Activated naive CD8-positive, alpha-beta T cell treated with anti-CD3 and anti-CD28 coated beads, Interleukin-2, amount 10 ng/mL, durations not matched to agents 7 days and 5 days (primary cell): ENCODE measurements at regions not wholly inside any gene's neighbourhood (a gene's known extent, or its start where the extent isn't known, plus 50 kb on each side); places are given as distances from the start of the nearest gene placed in this dataset.

Experiments used
- ATAC-seq: fragments of 150-1000 bp; cut with Tn5 transposase; one replicate; pipeline ENCODE4 v1.10.0; 2021; ENCODE audit warnings: low read depth, moderate library complexity
- POLR2A ChIA-PET: fragments of 350-600 bp; sonication (Branson Sonifier 250); formaldehyde crosslinking; loops from one replicate; lab custom pipeline; 2021; ENCODE audit warnings: antibody characterized with exemption; lab: Charles Lee
- DNase-seq: peaks from one replicate; pipeline ENCODE4 v3.0.0; 2021
- H3K27ac Mint-ChIP-seq: one replicate; pipeline ENCODE4 v1.8.0; 2022; ENCODE audit warnings: mild to moderate bottlenecking, mixed read lengths
- H3K27me3 Mint-ChIP-seq: one replicate; pipeline ENCODE4 v1.8.0; 2022; ENCODE audit warnings: mild to moderate bottlenecking, moderate library complexity, mixed read lengths
- H3K36me3 Mint-ChIP-seq: one replicate; pipeline ENCODE4 v1.8.0; 2021; ENCODE audit warnings: mild to moderate bottlenecking, mixed read lengths
- H3K4me1 Mint-ChIP-seq: one replicate; pipeline ENCODE4 v1.8.0; 2021; ENCODE audit warnings: mixed read lengths
- H3K4me3 Mint-ChIP-seq: one replicate; pipeline ENCODE4 v1.8.0; 2022; ENCODE audit warnings: mild to moderate bottlenecking, moderate library complexity, mixed read lengths
- H3K9me3 Mint-ChIP-seq: one replicate; pipeline ENCODE4 v1.8.0; 2021; ENCODE audit warnings: mixed read lengths

DNA sequence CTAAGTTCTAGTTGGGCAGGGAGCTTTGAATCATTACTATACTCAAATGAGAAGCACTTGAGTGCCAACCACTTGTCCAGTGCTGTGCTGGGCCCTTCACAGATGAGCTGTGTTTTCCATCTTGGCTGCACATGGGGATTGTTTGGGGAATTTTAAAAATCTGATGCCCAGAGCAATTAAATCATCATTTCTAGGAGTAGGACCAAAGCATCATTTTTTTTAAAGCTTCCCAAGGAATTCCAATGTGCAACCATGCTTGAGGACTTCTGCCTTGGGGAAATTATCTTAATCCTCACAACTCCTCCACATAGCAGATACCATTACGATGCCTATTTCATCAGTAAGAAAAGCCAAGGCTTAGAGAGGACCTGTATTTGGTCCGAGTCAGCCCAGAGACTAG lies 131.4 kb downstream of the TMEM174 start:
- DNase-seq = no peak

DNA sequence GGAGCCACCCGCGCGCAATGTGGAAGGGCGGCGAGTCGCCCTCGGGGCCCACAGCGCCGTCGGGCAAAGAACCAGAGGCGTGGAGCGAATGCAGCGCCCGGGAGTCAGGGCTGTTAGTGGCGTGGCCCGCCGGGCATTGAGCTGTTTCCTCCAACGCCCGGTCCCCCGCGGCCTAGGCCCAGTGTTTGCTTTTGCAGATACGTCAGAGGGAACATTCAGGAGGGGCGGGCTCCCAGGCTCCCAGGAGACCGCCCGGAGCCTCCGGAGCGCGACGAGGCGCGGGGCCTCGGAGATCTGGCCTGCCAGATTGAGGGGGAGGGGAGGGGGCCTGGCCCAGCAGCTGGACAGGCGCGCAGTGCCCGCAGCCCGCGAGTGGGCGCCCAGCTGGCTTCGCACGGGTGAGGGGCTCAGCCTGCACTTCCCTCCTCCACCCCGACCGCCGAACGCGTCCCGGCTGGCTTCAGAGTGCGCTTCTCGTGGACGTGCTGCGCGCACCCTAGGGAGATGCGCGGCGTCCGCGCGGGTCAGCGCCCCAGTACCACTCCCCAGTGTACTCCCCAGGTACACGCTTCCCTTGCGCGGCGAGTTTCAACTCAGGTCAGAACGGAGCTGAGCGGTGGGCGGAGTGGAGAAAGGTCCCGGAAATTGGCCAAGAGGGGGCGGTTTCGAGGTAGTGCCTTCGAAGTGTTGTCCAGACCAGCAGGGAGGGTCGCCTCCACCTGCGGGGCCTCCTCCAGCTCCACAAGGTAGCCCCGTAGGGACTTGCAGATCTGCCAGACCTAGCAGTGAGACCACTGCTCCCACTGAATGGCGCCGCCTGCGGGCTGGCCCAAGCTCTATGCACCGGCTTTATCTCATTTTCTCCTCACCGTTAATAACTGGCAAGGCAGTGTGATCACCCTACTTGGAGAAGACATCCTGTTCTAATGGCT lies 130.4 kb downstream of the TMEM174 start:
- H3K36me3 Mint-ChIP-seq = peaks cover 8% of the 10 kb centered on the region
- POLR2A ChIA-PET = no interaction called here
- peaks cover 5% of the 10 kb centered on the region for H3K9me3 Mint-ChIP-seq
- peaks cover 86% of the 10 kb centered on the region for H3K27me3 Mint-ChIP-seq
- peaks cover 15% of the 10 kb centered on the region for H3K4me1 Mint-ChIP-seq
- ATAC-seq (no peak), DNase-seq (no peak)
- H3K27ac Mint-ChIP-seq = no peak overlapping the region
- no peak overlapping the region for H3K4me3 Mint-ChIP-seq

More for the DNA sequence above, 131.4 kb downstream of the TMEM174 start:
- H3K27me3 Mint-ChIP-seq = peaks cover 85% of the 10 kb centered on the region
- H3K27ac Mint-ChIP-seq = no peak overlapping the region
- peaks cover 5% of the 10 kb centered on the region for H3K9me3 Mint-ChIP-seq
- H3K36me3 Mint-ChIP-seq = peaks cover 7% of the 10 kb centered on the region
- peaks cover 9% of the 10 kb centered on the region for H3K4me1 Mint-ChIP-seq
- ATAC-seq = no peak
- POLR2A ChIA-PET = no interaction called here
- no peak overlapping the region for H3K4me3 Mint-ChIP-seq

DNA sequence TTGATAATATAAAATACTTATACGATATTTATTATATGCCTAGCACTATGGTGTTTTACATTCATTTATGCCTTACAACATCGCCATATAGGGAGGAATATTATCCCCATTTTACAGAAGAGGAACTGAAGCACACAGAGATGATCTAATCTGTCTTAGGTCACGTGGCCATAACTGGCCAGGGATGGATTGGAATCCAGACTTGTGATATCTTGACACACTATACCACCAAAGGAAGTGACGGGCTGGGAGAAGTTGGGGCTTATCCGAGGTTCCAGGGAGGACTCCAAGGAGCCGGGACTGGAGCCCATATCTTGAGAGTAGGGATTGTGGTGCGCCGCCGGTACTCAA lies 129.8 kb downstream of the TMEM174 start:
- peaks cover 5% of the 10 kb centered on the region for H3K9me3 Mint-ChIP-seq
- H3K27me3 Mint-ChIP-seq = peaks cover 85% of the 10 kb centered on the region
- H3K4me3 Mint-ChIP-seq = peak overlapping the region; percentile 30
- H3K27ac Mint-ChIP-seq = peak overlapping the region; percentile 82
- POLR2A ChIA-PET = no interaction called here
- no peak for DNase-seq
- peaks cover 8% of the 10 kb centered on the region for H3K36me3 Mint-ChIP-seq
- no peak for ATAC-seq
- H3K4me1 Mint-ChIP-seq = peaks cover 15% of the 10 kb centered on the region

DNA sequence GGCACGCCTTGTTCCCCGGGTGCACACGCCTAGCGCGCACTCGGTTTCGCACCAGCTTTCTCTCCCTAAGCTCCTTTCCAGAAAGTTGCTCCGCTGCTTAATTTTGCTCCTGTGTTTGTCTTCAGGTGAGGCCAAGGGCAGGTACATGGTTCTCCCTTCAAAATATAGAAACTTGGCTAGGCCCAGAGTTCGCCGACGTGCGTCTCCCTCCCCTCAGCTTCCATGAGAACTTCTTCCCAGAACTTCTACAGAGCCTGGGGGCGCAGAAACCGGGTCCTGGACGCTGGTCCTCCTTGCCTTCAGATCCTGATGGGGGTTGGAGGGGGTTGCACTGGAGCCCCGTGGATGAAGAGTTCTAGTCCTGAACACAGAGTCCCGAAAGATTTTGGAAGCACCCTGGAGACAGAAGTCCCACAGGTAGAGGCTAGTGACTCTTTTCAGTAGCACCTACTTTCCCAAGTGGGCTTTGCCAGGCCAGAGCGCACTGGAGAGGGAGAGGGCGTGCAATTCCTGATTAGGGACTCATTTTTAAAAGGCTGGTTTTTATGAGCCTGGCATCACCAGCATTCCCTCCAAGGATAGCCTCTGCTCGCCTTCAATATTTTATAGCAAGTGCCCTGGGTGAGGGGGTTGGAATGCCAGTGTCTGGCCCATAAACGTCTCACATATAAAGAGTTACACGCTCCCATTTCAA lies 128.4 kb downstream of the TMEM174 start:
- POLR2A ChIA-PET = no interaction called here
- DNase-seq (no peak), ATAC-seq (no peak)
- H3K36me3 Mint-ChIP-seq = peaks cover 8% of the 10 kb centered on the region
- no peak overlapping the region for H3K4me3 Mint-ChIP-seq
- H3K4me1 Mint-ChIP-seq = peaks cover 13% of the 10 kb centered on the region
- no peak overlapping the region for H3K27ac Mint-ChIP-seq
- H3K27me3 Mint-ChIP-seq = peaks cover 89% of the 10 kb centered on the region
- H3K9me3 Mint-ChIP-seq = peaks cover 5% of the 10 kb centered on the region

DNA sequence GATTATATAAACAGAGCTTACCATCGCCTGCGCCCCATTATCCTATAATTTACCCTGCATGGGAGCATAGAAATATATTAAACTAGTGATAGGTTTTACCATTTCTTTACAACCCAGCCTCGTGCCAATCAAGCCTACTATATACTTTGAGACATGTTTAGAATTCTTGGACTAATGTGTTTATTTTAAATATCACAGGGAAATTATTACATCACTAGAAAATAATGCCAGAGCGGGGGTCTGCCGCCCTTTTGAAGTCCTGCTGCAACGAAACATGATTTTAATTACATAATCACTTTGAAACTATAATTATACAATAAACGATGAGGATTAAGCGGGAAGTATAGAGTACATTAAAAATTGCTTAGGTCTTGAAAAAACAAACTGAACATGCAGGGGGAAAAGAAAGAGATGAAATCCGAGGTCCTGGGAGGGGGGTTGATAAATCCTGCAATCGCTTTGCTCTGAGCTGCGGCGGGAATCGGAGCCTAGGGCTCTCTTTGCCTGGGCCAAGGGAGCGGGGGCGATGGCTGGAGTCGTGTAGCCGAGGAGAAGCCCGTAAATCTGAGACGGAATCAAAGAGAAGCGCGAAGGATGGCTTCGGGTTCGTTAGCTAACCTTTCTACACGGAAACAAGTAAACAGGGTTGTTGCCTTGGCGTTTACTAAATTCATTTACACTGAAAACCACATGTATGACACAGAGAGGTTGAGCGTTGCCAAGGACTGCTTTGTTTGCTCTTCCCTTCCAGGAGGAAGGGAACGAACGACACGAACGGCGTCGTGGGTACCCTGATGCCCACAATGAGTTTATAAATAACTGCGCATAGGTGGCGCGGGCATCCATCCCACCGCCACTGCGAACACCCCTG lies 127.6 kb downstream of the TMEM174 start:
- Mint-ChIP-seq H3K27ac (peak overlapping the region; percentile 15), H3K36me3 (peaks cover 8% of the 10 kb centered on the region), H3K27me3 (peaks cover 89% of the 10 kb centered on the region), H3K4me1 (peaks cover 13% of the 10 kb centered on the region), H3K4me3 (no peak overlapping the region), H3K9me3 (peaks cover 5% of the 10 kb centered on the region)
- POLR2A ChIA-PET = no interaction called here
- DNase-seq = no peak
- ATAC-seq = no peak

DNA sequence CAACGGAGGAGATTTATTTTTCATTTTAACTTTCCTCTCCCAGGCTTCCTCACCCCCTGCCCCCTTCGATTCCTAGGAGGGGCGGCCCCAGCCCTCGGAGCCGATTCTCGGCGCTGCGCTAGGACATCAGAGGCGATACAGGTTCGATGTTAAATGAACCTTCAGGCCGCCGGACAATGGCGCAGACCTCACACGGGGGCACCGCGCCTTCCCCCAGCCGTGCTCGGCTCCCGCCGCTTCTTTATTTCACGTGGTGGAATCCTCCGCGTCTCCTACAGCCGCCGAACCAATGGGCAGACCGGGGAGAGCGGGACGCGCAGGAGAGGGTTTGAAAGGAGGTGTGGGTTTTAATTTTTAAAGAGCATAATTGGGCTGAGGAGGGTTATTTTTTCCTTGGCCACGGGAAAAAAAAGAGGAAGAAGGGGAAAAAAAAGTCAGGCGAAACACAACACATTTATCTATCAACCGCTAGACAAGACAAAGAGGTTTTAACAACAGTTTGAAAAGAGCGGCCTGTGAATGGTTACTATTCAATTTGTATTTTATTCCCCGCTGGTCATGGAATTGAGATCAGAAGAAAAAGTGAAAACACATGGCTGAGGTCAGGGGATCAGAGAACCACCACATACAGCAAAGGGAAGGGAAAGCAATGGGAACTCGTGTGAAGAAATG lies 126.8 kb downstream of the TMEM174 start:
- DNase-seq (no peak), ATAC-seq (no peak)
- Mint-ChIP-seq H3K9me3 (peaks cover 5% of the 10 kb centered on the region), H3K4me1 (peaks cover 13% of the 10 kb centered on the region), H3K4me3 (peak overlapping the region; percentile 9), H3K27ac (peak overlapping the region; percentile 50), H3K36me3 (peaks cover 8% of the 10 kb centered on the region), H3K27me3 (peaks cover 89% of the 10 kb centered on the region)
- POLR2A ChIA-PET = no interaction called here

DNA sequence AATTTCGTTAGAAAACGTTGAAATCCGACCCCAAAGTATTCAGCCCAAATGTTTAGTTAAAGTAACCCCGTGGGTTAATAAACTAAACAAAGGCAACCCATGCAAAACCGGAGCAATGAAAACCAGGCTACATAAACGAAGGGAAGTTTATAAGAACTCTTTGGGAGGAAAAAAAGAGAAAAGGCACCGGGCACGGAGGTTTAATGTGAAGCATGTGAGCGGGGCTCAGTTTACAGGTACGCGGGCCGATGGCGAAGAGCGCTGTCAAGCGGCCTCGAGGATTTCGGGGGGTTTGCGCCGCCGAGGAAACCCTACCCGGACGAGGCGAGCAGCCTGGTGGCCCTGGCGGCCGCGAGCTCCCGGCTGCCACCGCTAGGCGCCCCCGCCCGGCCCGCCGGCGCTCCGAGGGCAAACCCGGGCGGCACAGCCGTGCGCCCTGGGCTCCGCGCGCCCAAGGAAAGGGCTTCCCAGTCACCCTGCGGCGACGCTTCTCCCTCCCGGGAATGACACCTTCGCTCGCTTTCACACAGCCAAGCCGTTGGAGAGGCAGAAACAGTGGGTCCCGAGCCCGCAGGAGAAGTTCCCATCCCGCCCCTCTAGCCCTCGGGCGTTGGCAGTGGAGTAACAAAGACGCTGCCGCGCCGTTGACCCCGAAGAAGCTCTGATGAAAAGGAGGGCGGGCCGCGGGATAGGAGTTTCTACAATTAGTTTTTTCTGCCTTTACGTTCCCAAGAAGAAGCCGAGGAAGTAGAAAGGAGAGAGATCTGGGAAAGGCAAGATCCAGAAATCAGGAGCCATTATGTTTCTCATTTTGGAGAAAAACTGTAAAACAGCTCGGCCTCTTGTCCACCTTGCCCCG lies 126.0 kb downstream of the TMEM174 start:
- H3K4me1 Mint-ChIP-seq = peaks cover 13% of the 10 kb centered on the region
- POLR2A ChIA-PET = no interaction called here
- peaks cover 8% of the 10 kb centered on the region for H3K36me3 Mint-ChIP-seq
- peak; percentile 43 for DNase-seq
- no peak for ATAC-seq
- H3K27ac Mint-ChIP-seq = peak overlapping the region; percentile 8
- H3K9me3 Mint-ChIP-seq = peaks cover 5% of the 10 kb centered on the region
- H3K4me3 Mint-ChIP-seq = peak overlapping the region; percentile 9
- H3K27me3 Mint-ChIP-seq = peaks cover 85% of the 10 kb centered on the region

DNA sequence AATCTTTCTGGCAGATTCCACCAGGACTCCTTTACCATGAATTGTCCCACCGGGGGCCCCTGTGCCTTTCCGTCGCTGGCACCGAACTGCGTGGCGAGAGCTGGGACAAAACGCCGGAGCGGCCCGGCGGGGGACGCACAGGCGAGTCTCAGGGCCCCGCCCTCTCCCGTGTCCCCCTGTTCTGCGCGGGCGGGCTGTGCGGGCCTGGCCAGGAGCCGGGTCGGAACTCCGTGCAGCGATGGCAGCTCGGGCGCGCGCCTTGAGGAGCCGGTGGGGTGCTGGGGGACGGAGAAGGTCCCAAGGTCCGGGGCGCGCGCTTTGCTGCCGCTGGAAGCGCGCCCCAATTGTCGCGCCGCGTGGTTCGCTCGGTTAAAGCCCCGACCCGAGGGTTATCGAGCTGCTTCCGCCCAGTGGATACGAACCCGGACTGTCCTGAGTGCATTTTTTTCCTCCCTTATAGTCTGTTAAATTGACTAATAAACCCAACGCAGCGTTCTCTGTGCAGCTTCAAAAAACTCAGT lies 125.3 kb downstream of the TMEM174 start:
- Mint-ChIP-seq H3K9me3 (peaks cover 5% of the 10 kb centered on the region), H3K36me3 (peaks cover 8% of the 10 kb centered on the region), H3K27ac (peak overlapping the region; percentile 8), H3K4me3 (no peak overlapping the region), H3K4me1 (peaks cover 13% of the 10 kb centered on the region), H3K27me3 (peaks cover 80% of the 10 kb centered on the region)
- POLR2A ChIA-PET = no interaction called here
- no peak for DNase-seq
- ATAC-seq = no peak

DNA sequence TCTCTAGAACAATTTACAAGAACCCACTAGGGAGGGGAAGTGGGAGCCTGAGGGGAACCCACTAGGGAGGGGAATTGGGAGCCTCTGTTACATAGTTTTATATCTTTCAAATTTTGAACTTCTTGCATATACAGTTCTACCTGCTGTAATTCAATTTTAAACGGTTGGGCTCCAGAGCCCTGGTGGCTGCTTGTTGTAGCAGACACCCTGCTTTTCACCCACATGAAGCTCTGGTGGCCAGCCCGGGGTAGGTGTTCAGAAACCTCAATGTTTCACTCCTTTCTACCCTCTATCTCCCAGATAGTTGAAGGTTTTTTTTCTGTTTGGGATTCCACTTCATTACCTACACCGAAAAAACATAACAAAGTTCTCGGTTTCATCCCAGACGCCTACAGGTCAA lies 124.4 kb downstream of the TMEM174 start:
- no peak overlapping the region for H3K4me3 Mint-ChIP-seq
- POLR2A ChIA-PET = no interaction called here

DNA sequence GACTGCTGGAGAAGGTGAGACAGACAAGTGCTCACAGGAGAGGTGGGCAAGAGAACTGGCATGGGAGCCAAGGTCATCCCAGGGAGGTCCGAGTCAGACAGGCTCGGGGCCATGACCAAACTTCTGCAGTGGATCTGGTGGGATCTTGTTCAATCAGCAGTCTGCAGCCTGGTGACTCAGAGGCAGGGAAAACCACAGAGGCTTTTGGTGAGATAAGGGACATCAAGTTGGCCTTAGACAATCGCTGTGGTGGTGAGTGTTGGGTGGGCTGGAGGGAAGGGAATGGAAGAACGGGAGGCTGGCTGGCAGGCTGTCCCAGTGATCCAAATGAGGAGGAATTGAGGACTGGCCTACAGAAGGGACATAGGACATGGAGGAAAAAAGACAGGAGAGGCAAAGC lies 123.8 kb downstream of the TMEM174 start:
- peaks cover 2% of the 10 kb centered on the region for H3K9me3 Mint-ChIP-seq
- H3K4me1 Mint-ChIP-seq = peaks cover 11% of the 10 kb centered on the region
- no peak overlapping the region for H3K27ac Mint-ChIP-seq
- no peak for ATAC-seq
- peaks cover 5% of the 10 kb centered on the region for H3K36me3 Mint-ChIP-seq
- POLR2A ChIA-PET = no interaction called here
- H3K4me3 Mint-ChIP-seq = no peak overlapping the region
- peaks cover 73% of the 10 kb centered on the region for H3K27me3 Mint-ChIP-seq
- DNase-seq = no peak

More for the DNA sequence above, 124.4 kb downstream of the TMEM174 start:
- Mint-ChIP-seq H3K4me1 (peaks cover 11% of the 10 kb centered on the region), H3K36me3 (peaks cover 5% of the 10 kb centered on the region), H3K27ac (no peak overlapping the region), H3K9me3 (peaks cover 2% of the 10 kb centered on the region), H3K27me3 (peaks cover 80% of the 10 kb centered on the region)
- ATAC-seq = no peak
- DNase-seq = no peak

DNA sequence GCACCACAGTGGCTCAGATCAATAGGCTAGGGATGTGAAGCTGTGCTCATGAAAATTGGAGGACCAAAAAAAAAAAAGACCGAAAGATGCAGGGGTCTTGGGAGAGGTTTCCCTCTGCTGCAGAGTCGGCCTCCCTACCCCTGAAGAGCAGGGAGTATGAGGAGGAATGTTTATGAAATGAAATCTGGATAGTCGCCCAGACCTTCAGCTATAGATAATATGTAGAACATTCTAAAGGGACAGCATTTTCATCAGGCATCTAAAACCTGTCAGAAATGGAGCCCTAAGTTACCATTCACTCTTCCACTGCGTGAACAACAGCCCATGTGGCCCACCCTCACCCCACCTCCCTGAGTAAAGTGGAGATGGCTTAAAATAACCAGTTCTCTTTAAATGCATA lies 122.9 kb downstream of the TMEM174 start:
- ATAC-seq (no peak), DNase-seq (no peak)
- no peak overlapping the region for H3K27ac Mint-ChIP-seq
- H3K9me3 Mint-ChIP-seq = peaks cover 2% of the 10 kb centered on the region
- peaks cover 11% of the 10 kb centered on the region for H3K4me1 Mint-ChIP-seq
- peaks cover 71% of the 10 kb centered on the region for H3K27me3 Mint-ChIP-seq
- POLR2A ChIA-PET = no interaction called here
- no peak overlapping the region for H3K4me3 Mint-ChIP-seq
- H3K36me3 Mint-ChIP-seq = peaks cover 5% of the 10 kb centered on the region

DNA sequence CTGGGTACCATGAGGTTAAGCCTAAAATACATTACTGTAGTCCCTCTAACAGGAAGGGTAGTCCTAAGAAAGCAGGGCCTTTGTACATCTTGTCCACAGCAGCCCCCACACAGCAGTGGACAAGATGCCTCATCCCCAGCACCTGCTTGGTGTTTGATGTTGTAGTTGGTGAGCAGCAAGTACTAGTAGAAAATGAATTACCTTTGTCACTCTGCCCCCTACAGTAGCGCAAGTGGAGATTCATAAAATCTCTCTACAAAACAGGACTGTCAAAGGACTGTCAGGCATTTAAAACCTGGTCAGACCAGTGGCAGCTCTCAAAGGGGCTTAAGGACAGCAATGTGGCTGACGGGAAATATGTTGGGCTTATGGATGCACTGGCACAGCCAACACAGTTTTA lies 122.5 kb downstream of the TMEM174 start:
- DNase-seq (no peak), ATAC-seq (no peak)
- Mint-ChIP-seq H3K9me3 (peaks cover 2% of the 10 kb centered on the region), H3K27ac (no peak overlapping the region), H3K4me1 (peaks cover 11% of the 10 kb centered on the region), H3K4me3 (no peak overlapping the region), H3K36me3 (peaks cover 1% of the 10 kb centered on the region), H3K27me3 (peaks cover 69% of the 10 kb centered on the region)
- POLR2A ChIA-PET = no interaction called here
